H1 (cell line): ENCODE measurements at regions not wholly inside any gene's neighbourhood (a gene's known extent, or its start where the extent isn't known, plus 50 kb on each side); places are given as distances from the start of the nearest gene placed in this dataset.

Source experiments
- CTCF ChIA-PET: fragments of 300-600 bp; sonication (Branson Sonifier 250); formaldehyde crosslinking; loops from one replicate; lab custom pipeline; 2021; ENCODE audit not compliant: partially characterized antibody; lab: Charles Lee
- POLR2A ChIA-PET: fragments of 300-600 bp; sonication (Branson Sonifier 250); formaldehyde crosslinking; loops from one replicate; lab custom pipeline; 2021; ENCODE audit warnings: inconsistent platforms; ENCODE audit not compliant: partially characterized antibody; lab: Charles Lee
- DNase-seq, 2 experiments: peaks; one replicate each; pipeline versions ENCODE4 v3.0.0 to v3.0.0-alpha.2; 2010 to 2022; ENCODE audit warnings: low spot score in 2 of 2, low read depth in 1 of 2, mixed read lengths in 1 of 2
- FAIRE-seq: peaks from 2 replicates; lab custom pipeline; 2011; peaks lifted over from hg19 to GRCh38; lab: Jason Lieb, UNC
- H2AFZ ChIP-seq: 2 replicates; pipeline ENCODE4 v1.8.1; 2012; ENCODE audit warnings: low read length, inconsistent platforms
- H2AK5ac ChIP-seq: 2 replicates; pipeline ENCODE4 v1.6.1; 2013; ENCODE audit warnings: low read depth, low read length
- H2BK120ac ChIP-seq: replicated peaks from 2 replicates; pipeline ENCODE3; 2013; ENCODE audit warnings: low read depth, low read length, inconsistent platforms
- H2BK12ac ChIP-seq: 2 replicates; pipeline ENCODE4 v1.6.1; 2013; ENCODE audit warnings: low read depth, low read length
- H2BK15ac ChIP-seq: 2 replicates; pipeline ENCODE4 v1.6.1; 2013; ENCODE audit warnings: low read length
- H2BK20ac ChIP-seq: 2 replicates; pipeline ENCODE4 v1.6.1; 2013; ENCODE audit warnings: low read length
- H2BK5ac ChIP-seq: 2 replicates; pipeline ENCODE4 v1.6.1; 2013; ENCODE audit warnings: low read depth, low read length
- H3K14ac ChIP-seq: 2 replicates; pipeline ENCODE4 v1.6.1; 2013; ENCODE audit warnings: inconsistent platforms; ENCODE audit not compliant: insufficient read length
- H3K18ac ChIP-seq: 2 replicates; pipeline ENCODE4 v1.6.1; 2013; ENCODE audit warnings: low read length; ENCODE audit errors: extremely low read depth
- H3K23ac ChIP-seq: 2 replicates; pipeline ENCODE4 v1.6.1; 2013; ENCODE audit warnings: inconsistent platforms; ENCODE audit not compliant: insufficient read length
- H3K23me2 ChIP-seq: 2 replicates; pipeline ENCODE4 v1.6.1; 2013; ENCODE audit warnings: low read depth, low read length
- H3K27ac ChIP-seq: 2 replicates; pipeline ENCODE4 v1.6.1; 2011; ENCODE audit warnings: low read depth, low read length, inconsistent platforms
- H3K27me3 ChIP-seq, 4 experiments: replicated peaks in 1 of 4; 1 replicate in 1 of 4; 2 replicates in 3 of 4; pipeline versions ENCODE4 v1.6.1 to v1.8.1; 2011 to 2013; ENCODE audit warnings: low read length in 3 of 4, mild to moderate bottlenecking in 3 of 4, inconsistent platforms in 2 of 4, mixed read lengths in 2 of 4, moderate library complexity in 1 of 4; ENCODE audit not compliant: control insufficient read depth in 3 of 4, insufficient read depth in 3 of 4; ENCODE audit errors: extremely low read depth in 1 of 4
- H3K36me3 ChIP-seq, 4 experiments: 2 replicates each; pipeline versions ENCODE4 v1.6.1 to v1.8.1; 2011 to 2013; ENCODE audit warnings: mild to moderate bottlenecking in 4 of 4, low read length in 3 of 4, moderate library complexity in 2 of 4, control low read depth in 1 of 4, inconsistent platforms in 1 of 4; ENCODE audit not compliant: insufficient read depth in 4 of 4, control insufficient read depth in 2 of 4
- H3K4ac ChIP-seq: replicated peaks from 2 replicates; pipeline ENCODE3; 2013; ENCODE audit warnings: low read length, low read depth, mixed read lengths, inconsistent platforms; ENCODE audit not compliant: insufficient read length
- H3K4me1 ChIP-seq, 4 experiments: replicated peaks in 1 of 4; 1 replicate in 1 of 4; 2 replicates in 3 of 4; pipeline versions ENCODE4 v1.6.1 to v1.8.1; 2011 to 2013; ENCODE audit warnings: low read length in 3 of 4, inconsistent platforms in 2 of 4, mixed read lengths in 1 of 4; ENCODE audit not compliant: insufficient read depth in 4 of 4, control insufficient read depth in 3 of 4
- H3K4me2 ChIP-seq, 2 experiments: 2 replicates each; pipeline versions ENCODE4 v1.6.1 to v1.8.1; 2011 to 2013; ENCODE audit warnings: low read depth in 2 of 2, low read length in 2 of 2, control low read depth in 1 of 2, inconsistent platforms in 1 of 2, mild to moderate bottlenecking in 1 of 2; ENCODE audit not compliant: insufficient read depth in 1 of 2
- H3K4me3 ChIP-seq, 4 experiments: fragments of 200-600, 300-600 bp in 1 of 4; sonication (generic), shearing (Covaris generic), sonication (Bioruptor Twin) in 1 of 4; 2 replicates each; pipeline versions ENCODE4 v1.5.1 to v1.8.1; 2011 to 2016; ENCODE audit warnings: low read length in 4 of 4, low read depth in 3 of 4, control low read depth in 2 of 4, inconsistent platforms in 2 of 4, mild to moderate bottlenecking in 2 of 4, mixed read lengths in 1 of 4, moderate library complexity in 1 of 4; ENCODE audit not compliant: insufficient read depth in 2 of 4; ENCODE audit errors: extremely low read depth in 1 of 4
- H3K56ac ChIP-seq: replicated peaks from 2 replicates; pipeline ENCODE3; 2013; ENCODE audit warnings: low read depth, mild to moderate bottlenecking, mixed read lengths, low read length, inconsistent platforms; ENCODE audit not compliant: insufficient read length
- H3K79me1 ChIP-seq: 2 replicates; pipeline ENCODE4 v1.6.1; 2013; ENCODE audit warnings: low read depth, low read length, control low read depth
- H3K79me2 ChIP-seq, 2 experiments: 2 replicates each; pipeline versions ENCODE4 v1.6.1 to v1.8.1; 2012 to 2013; ENCODE audit warnings: low read length in 2 of 2, mild to moderate bottlenecking in 2 of 2, inconsistent platforms in 1 of 2; ENCODE audit not compliant: insufficient read depth in 2 of 2, control insufficient read depth in 1 of 2
- H3K9ac ChIP-seq, 4 experiments: replicated peaks in 1 of 4; 1 replicate in 1 of 4; 2 replicates in 3 of 4; pipeline versions ENCODE4 v1.6.1 to v1.8.1; 2011 to 2013; ENCODE audit warnings: low read depth in 3 of 4, low read length in 3 of 4, control low read depth in 2 of 4, mild to moderate bottlenecking in 2 of 4, moderate library complexity in 2 of 4, inconsistent platforms in 1 of 4; ENCODE audit errors: extremely low read depth in 1 of 4
- H3K9me3 ChIP-seq, 2 experiments: 2 replicates each; pipeline versions ENCODE4 v1.6.1 to v1.8.1; 2012 to 2013; ENCODE audit warnings: mild to moderate bottlenecking in 2 of 2, moderate library complexity in 2 of 2, control low read depth in 1 of 2, inconsistent platforms in 1 of 2, low read depth in 1 of 2, low read length in 1 of 2, mixed read lengths in 1 of 2; ENCODE audit not compliant: insufficient read depth in 2 of 2
- H4K20me1 ChIP-seq, 2 experiments: replicated peaks in 1 of 2; 2 replicates each; pipeline versions ENCODE3 to v1.8.1; 2011 to 2013; ENCODE audit warnings: inconsistent platforms in 2 of 2, low read length in 2 of 2, mild to moderate bottlenecking in 1 of 2; ENCODE audit not compliant: insufficient read depth in 2 of 2, control insufficient read depth in 1 of 2
- H4K5ac ChIP-seq: 2 replicates; pipeline ENCODE4 v1.6.1; 2013; ENCODE audit warnings: low read length, low read depth, mixed read lengths, inconsistent platforms; ENCODE audit not compliant: insufficient read length
- H4K8ac ChIP-seq: 2 replicates; pipeline ENCODE4 v1.8.0; 2013; ENCODE audit warnings: mild to moderate bottlenecking, moderate library complexity, low read length, inconsistent platforms; ENCODE audit not compliant: insufficient read depth; ENCODE audit errors: extremely low read depth
- H4K91ac ChIP-seq: replicated peaks from 2 replicates; pipeline ENCODE3; 2013; ENCODE audit warnings: low read length, mixed read lengths, inconsistent platforms; ENCODE audit not compliant: insufficient read length
- CHD2 ChIP-seq: IDR thresholded peaks from 2 replicates; pipeline ENCODE4 v1.6.1; 2012; ENCODE audit warnings: low read length, improper control_type of control experiment
- POU5F1 ChIP-seq: IDR thresholded peaks from 2 replicates; pipeline ENCODE4 v1.6.1; 2011; ENCODE audit warnings: low read depth, mild to moderate bottlenecking, low read length, moderate library complexity
- SP1 ChIP-seq: IDR thresholded peaks from 2 replicates; pipeline ENCODE4 v1.6.1; 2011; ENCODE audit warnings: low read depth, low read length
- WGBS, 2 experiments: shearing (Covaris generic) in 1 of 2; methylation state at CpG; one replicate each; pipeline versions ENCODE4 v1.1.6 to v1.1.7; 2013 to 2015; ENCODE audit warnings: low lambda C conversion rate in 2 of 2, mixed read lengths in 2 of 2, inconsistent platforms in 1 of 2, low coverage in 1 of 2, missing lambda C conversion rate in 1 of 2; ENCODE audit not compliant: insufficient replicate concordance in 2 of 2, insufficient coverage in 1 of 2, insufficient read length in 1 of 2; ENCODE audit errors: extremely low coverage in 1 of 2, missing lambda C conversion rate in 1 of 2; 5-methylcytosine and 5-hydroxymethylcytosine counted together

- Histone ChIP-seq H3K79me1 (no peaks in the 10 kb centered on the region; the same call in 1 of the 2 replicates), H3K9me3 (0 out of 4 replicates have a peak, but pooled peaks cover 0 to 3% of the 10 kb centered on the region in 2 experiments), H3K18ac (no peak overlapping the region), H2BK5ac (no peak overlapping the region), H3K23me2 (peaks cover 5% of the 10 kb centered on the region; the same call in 1 of the 2 replicates), H3K27ac (no peak overlapping the region), H4K8ac (no peak overlapping the region), H3K4me1 (peaks cover 0 to 4% (median 2%) of the 10 kb centered on the region in 4 experiments; a peak in 3 of 7 replicates), H2BK15ac (no peak overlapping the region), H4K91ac (no peak overlapping the region), H3K36me3 (no peaks in the 10 kb centered on the region; a peak in 1 of 8 replicates), H4K5ac (no peak overlapping the region), H3K9ac (no peak overlapping the region), H2AK5ac (no peak overlapping the region), H3K79me2 (peaks cover 0 to 36% of the 10 kb centered on the region in 2 experiments; a peak in 2 of 4 replicates), H2BK120ac (no peak overlapping the region), H3K23ac (no peak overlapping the region), H3K4me3 (no peak overlapping the region), H2AFZ (no peak overlapping the region), H2BK20ac (no peak overlapping the region), H3K4me2 (no peak overlapping the region), H2BK12ac (no peak overlapping the region), H4K20me1 (no peaks in the 10 kb centered on the region), H3K4ac (no peak overlapping the region), H3K56ac (no peak overlapping the region), H3K27me3 (no peaks in the 10 kb centered on the region), H3K14ac (no peak overlapping the region)
- ChIA-PET CTCF (no interaction called here), POLR2A (no interaction called here)
- FAIRE-seq = no peak
- TF ChIP-seq POU5F1 (no peak), SP1 (no peak), CHD2 (no peak)
- 10% methylated on average over 1 of the region's 1 CpG; no CpG with 5 or more reads in 1 of the 2 experiments for WGBS, 2 experiments
- no peak for DNase-seq
Observed at GRCh38 chr6:27016689-27017088, 230.8 kb upstream of the PRSS16 start.
